Loucy (cell line): ENCODE measurements at regions not wholly inside any gene's neighbourhood (a gene's known extent, or its start where the extent isn't known, plus 50 kb on each side); places are given as distances from the start of the nearest gene placed in this dataset.

Source experiments
- EZH2phosphoT487 ChIP-seq: fragments of 200-600 bp; IDR thresholded peaks from 2 replicates; pipeline ENCODE4 v1.6.1; 2018; ENCODE audit warnings: antibody characterized with exemption, mild to moderate bottlenecking, moderate library complexity, borderline replicate concordance
- TF ChIP-seq, protein P1 (sequence below): fragments of 200-600 bp; sonication (generic); conservative IDR thresholded peaks from 2 replicates; pipeline ENCODE4 v1.5.1; 2014; ENCODE audit warnings: mild to moderate bottlenecking, antibody characterized with exemption, low read length

GRCh38 chr17:74009056-74009625, 194.3 kb upstream of the RPL38 start:
- TF ChIP-seq, protein P1, sequence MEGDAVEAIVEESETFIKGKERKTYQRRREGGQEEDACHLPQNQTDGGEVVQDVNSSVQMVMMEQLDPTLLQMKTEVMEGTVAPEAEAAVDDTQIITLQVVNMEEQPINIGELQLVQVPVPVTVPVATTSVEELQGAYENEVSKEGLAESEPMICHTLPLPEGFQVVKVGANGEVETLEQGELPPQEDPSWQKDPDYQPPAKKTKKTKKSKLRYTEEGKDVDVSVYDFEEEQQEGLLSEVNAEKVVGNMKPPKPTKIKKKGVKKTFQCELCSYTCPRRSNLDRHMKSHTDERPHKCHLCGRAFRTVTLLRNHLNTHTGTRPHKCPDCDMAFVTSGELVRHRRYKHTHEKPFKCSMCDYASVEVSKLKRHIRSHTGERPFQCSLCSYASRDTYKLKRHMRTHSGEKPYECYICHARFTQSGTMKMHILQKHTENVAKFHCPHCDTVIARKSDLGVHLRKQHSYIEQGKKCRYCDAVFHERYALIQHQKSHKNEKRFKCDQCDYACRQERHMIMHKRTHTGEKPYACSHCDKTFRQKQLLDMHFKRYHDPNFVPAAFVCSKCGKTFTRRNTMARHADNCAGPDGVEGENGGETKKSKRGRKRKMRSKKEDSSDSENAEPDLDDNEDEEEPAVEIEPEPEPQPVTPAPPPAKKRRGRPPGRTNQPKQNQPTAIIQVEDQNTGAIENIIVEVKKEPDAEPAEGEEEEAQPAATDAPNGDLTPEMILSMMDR: no peak
- TF ChIP-seq EZH2phosphoT487: no peak
